NCI-H1694 treated with DMSO at 0.1 percent for 48 hours (cell line): ENCODE measurements at regions not wholly inside any gene's neighbourhood (a gene's known extent, or its start where the extent isn't known, plus 50 kb on each side); places are given as distances from the start of the nearest gene placed in this dataset.

Source experiments
- DNase-seq: peaks from one replicate; lab custom pipeline; 2025; lab: John Stamatoyannopoulos, UW

DNA sequence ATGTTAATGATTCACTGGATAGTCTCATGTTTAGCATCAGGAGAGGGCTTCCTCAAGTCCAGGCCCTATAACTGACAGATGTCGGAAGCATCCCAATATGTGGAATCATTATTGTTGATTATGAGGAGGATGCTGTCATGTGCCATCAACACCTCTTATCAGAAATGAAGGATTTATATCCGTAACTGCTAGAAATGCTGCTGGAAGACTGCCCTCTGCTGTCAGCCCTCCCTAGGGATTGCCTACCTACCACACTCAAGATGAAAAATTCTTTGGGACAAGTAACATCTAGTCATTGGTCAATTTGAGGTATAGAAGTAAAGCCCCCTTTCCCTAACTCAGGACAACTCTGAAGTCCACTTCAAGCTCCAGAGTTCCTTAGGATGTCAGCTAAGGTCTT is 1166.5 kb upstream of the NXPH2 start:
- no peak for DNase-seq

DNA sequence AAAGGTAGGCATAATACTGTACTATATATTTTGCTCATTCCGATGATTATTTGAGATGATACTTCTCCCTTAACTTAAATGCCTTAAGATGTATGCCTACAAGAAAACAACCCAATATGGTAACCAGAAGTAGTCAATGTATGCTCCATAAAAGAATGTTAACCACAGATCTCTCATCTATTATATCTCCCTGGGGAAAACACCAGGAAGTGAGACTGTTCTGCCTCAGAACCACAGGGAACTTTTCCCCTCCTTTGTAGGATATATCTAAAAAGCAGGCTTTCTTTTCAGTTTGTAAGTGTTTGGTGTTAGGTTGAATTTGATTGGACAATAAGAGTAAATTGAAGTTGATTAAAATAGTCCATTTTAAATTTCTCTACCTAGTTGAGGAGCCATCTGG is 1160.5 kb upstream of the NXPH2 start:
- DNase-seq = no peak

DNA sequence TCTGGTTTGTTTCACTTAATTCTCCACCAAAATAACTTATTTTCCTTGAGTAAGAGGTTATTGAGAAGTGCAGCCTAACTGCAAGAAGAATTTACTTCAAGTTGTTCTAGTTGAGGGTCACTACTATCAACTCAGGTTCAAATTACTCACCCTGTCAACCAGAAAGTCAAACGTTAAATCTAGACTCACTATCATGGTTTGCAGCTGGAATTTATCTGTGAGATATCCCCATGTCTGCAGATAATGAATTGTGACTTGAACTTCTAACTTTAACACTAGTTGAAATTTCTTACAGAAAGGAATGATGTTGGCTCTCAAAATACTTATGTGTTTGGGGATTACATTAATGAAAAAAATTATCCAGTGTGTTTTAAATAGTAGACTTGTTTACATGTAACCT is 1145.7 kb upstream of the NXPH2 start:
- no peak for DNase-seq

DNA sequence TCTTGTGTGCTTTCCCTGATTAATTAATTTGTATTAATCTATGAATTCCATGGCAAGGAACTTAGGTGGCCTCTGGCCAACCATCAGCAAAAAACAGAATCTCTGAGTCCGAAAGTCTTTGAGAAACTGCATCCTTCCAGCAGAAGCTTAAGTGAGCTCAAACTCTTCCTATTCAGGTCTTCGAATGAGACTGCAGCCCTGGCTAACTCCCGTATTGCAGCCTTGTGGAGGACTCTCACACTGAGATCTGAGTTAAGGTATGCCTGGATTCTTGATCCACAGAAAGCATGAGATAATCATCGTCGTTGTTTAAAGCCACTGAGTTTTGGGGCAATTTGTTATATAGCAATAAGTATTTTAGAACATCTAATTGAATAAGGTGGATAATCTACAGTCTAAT is 1143.9 kb upstream of the NXPH2 start:
- no peak for DNase-seq

DNA sequence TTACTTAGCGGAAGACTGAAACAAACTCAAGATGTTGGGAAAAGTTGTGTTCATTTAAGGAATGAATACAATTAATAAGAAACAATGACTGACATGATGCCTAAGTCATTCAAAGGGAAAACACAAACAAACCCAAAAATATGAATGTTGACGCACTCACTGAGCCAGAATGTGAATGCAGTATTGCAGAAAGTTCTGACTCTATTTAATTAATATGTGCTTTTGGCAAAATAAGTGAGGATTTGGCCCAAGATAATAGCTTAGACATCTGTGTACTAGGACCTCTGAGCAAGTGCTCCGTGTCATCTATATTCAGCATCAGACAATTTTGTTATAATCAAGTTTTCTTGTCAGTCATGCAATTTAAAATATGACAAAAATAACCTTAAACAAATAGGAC is 1138.8 kb upstream of the NXPH2 start:
- no peak for DNase-seq

DNA sequence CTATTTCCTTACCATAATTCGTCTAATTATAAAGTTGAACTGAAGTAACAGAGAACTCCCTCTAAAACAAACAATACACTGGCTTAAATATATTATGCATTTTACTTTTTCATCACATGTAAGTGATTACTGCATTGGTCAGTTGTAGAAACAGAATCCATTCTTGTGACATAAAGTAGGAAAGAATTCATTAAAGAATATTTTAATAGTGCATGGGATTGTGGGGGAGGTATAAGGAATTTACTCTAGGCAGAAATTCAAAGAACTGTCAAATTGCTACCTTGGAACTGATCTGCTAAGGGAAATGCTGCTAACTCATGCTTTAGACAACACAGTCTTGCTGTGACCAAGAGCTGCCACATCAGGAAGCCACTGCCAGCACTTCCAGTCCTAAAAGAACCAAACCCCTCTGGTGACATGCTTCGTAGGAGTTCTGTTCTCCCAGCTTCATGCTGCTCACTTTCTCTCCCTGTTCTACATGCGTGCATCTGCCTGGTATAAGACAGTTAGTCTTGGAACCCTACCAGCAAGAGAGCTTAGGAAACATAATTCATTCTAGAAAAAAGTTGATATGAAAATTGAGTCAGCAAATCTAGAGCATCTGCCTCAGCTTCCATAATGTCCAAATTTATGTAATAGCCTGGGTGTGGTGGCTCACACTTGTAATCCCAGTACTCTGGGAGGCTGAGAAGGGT is 1137.6 kb upstream of the NXPH2 start:
- no peak for DNase-seq

DNA sequence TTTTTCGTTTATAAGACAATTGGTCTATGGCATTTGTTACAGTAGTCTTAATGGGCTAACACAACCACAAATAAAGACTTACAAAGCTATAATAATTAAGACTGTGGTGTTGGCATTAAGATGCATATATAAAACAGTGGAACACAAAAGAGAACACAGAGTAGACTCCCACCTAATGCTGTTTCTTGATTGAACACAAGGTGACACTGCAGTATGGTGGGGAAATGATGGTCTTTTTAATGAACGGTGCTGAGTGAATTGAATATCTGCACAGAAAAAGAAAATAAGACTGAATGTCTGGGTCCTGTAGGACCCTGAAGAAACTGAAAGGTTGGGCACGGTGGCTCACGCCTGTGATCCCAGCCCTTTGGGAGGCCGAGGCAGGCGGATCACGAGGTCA is 1136.6 kb upstream of the NXPH2 start:
- no peak for DNase-seq

DNA sequence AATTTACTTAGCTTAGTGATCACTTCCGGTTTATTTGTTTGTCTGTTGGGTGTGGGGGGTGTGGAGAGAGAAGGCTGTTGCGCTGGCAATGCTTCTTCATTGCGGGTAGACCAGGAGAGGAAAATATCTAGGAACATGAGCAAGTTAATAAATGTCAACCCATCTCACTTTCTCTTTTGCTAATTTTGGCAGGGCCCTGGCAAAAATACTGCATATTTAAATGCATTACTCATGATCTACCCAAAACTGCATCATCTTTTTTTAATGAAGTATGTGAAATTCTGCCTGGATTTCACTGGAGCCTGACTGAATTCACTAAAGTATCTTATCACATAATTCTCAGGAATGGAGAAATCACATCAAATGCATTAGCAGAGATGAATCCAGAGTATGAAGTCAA is 1131.0 kb upstream of the NXPH2 start:
- no peak for DNase-seq

DNA sequence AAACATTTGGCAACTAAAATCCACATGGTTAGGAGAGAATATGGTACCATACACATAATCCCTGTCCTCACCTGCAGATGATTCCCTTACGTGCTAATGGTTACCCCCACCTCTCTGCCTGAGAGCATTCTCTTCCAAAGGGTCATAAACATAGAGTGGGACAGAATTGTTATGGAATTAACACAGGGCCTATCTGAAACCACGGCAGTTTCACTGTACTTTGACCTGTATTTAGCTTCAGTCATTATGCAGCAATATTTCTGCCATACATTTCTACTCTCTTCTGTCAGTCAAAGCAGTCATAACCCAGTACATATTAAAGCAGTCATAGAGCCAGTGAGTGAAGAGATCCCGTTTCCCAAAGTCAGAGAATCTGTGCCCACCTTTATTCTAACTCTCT is 1128.9 kb upstream of the NXPH2 start:
- no peak for DNase-seq

DNA sequence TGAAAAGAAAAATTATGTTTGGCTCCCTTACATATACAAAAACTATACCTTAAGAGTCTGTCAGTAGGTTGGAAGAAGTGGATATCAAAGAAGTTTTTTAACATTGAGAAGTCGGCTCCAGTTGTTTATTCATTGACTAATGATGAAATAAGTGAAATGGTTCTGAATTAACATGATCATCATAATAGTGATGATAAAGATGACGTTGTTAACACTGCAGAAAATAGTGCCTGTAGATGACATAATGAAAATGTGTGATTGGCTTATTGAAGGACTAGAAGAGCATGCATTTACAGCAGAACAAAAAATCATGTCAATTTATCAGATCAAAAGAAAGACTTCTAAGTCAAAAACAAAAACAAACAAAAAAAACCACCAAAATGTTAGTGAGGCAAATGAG is 1125.4 kb upstream of the NXPH2 start:
- no peak for DNase-seq

DNA sequence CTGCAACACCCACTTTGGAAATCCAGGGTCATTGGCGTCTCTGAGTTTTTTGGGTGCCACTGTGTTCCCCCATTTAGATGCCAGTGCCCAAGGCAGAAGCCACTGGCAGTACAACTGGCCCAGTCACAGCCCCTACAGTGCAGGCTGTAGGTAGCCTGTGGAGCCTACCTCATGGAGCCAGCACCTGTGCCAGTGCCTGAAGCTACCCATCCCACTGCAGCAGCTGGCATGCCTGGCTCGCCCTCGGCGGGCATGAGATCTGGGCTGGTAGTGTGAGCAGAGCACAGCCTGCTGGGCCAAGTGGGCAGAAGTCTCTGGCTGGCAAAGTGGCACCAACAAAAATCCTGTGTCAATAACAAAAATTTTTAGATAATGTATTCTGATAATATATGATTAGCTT is 1111.4 kb upstream of the NXPH2 start:
- no peak for DNase-seq

DNA sequence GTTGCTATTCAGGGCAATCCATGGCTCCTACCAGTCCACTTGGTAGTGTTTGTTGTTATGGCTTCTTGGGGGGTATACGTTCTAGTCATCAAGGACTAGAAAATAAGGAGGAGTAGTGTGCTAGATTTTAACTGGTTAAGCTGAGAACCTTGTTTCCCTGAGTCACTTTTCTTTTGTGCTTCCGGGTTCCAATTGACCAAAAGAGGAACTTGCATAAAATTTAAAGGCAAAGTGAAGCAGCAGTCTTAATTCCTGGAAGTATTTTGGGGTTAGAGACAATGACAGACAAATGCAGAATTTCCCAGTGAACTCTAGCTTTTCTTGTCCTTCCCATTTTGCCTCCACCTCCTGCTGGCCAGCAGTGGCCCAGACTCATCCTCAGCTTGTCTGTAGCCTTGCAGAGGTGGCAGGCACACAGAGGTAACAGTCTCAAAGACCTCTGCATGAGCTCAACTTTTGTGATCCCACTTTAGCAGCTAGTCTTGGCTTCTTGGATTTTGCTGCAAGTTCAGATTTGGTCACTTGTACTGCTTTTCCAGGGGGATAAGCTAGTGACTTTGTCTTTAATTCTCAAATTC is 1105.8 kb upstream of the NXPH2 start:
- no peak for DNase-seq

DNA sequence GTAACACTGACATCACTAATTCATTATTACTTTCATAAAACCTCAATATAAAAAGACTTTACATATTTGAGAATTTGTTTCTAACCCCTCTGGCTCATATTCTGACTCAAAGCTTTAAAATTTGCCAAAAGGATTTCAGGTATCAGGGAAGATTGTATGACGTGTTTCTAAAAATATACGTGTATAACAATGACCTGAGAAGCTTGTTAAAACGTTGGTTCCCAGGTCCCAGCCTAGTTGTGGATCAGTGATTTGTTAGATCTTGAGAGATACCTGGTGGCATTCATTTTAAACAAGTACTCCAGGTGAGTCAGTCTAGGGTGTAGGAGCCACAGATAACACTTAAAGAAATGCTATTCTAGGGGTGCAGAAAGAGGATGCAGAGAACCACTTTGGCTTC is 1096.8 kb upstream of the NXPH2 start:
- no peak for DNase-seq

DNA sequence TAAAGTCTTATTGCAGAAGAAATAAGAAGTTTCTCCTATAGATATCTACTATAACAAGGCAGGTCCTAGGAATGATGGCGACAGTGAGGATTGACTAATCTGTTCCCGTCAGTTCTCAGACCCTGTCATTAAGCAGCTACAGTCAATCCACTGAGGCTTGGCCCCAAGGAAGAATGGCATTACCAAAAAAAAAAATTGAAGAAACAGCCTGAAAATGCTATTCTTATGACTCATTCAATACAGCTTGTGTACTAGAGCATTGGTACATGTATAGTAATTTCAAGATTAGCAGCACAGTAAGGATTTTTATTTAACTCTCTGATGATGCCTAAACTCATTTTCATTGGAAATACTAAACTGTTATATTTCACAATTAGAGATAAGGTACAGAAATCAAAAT is 1096.1 kb upstream of the NXPH2 start:
- no peak for DNase-seq

DNA sequence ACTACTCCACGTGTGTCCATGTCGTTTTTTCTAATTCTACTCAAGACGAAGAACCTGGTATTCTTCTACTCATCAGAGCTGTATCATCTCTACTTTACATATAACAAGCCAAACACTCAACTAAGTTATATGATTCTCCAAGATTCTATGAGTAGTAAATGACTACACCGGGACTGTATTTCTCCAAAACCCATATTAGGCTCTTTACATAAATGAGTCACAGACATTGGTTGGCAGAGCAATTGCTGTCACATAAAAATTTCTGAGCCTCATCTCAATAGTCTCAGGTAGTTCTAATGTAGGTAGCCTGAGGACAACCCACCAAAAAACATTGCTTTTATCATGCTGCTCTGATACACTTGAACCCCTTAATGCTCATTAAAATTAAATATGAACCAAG is 1092.3 kb upstream of the NXPH2 start:
- DNase-seq = no peak

DNA sequence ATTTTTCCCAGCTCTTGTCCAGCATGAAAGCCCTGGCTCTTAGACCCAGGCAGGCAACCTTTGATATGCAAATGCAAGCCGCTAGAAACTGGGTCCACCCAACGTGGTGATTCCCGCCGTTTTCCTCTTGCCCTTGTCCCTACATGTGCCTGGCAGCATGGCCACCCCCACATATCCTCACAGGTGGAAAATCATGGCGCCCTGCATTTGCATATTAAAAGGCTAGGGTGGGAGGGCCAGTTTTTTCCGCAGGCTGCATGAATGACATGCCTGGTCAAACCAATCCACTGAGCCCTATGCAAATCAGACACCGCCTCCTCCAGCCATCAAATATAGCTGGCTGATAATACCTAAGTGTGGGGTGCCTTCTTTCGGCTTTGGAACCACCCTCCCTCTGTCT is 1091.8 kb upstream of the NXPH2 start:
- DNase-seq = no peak

DNA sequence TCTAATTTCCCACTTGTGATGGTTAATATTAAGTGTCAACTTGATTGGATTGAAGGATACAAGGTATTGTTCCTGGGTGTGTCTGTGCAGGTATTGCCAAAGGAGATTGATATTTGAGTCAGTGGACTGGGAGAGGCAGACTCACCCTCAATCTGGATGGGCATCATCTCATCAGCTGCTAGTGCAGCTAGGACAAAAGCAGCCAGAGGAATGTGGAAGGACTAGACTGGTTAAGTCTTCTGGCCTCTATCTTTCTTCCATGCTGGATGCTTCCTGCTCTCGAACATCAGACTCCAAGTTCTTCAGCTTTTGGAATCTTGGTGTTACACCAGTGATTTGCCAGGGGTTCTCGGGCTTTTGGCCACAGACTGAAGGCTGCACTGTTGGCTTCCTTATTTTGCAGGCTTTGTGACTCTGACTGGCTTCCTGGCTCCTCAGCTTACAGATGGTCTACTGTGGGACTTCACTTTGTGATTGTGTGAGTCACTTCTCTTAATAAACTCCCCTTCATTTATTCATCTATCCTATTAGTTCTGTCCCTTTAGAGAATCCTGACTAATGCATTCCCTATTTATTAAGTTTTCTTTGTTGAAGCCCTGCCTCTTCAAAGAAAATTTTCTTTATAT is 1087.5 kb upstream of the NXPH2 start:
- no peak for DNase-seq

DNA sequence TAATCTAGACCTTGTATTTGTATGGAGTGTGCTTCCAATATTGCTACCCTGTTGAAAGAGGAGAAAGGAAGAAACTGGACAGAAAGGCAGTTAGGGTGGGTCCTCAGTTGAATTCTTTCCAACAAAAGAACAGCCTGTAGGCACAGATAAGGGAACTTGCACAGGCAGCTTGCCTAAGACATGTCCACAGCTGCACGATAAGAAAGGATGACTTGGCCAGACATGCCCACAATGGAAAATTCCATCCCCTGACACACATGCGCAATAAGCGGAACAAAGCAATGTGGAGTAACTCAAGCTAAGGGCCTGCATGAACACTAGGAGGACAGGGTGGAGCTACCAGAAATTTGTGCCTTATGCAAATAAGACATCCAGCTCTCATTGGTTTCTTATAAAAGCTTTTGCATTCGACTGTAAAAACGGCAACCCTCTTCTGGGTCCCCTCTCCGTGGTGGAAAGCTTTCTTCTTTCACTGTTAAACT is 1084.7 kb upstream of the NXPH2 start:
- no peak for DNase-seq

DNA sequence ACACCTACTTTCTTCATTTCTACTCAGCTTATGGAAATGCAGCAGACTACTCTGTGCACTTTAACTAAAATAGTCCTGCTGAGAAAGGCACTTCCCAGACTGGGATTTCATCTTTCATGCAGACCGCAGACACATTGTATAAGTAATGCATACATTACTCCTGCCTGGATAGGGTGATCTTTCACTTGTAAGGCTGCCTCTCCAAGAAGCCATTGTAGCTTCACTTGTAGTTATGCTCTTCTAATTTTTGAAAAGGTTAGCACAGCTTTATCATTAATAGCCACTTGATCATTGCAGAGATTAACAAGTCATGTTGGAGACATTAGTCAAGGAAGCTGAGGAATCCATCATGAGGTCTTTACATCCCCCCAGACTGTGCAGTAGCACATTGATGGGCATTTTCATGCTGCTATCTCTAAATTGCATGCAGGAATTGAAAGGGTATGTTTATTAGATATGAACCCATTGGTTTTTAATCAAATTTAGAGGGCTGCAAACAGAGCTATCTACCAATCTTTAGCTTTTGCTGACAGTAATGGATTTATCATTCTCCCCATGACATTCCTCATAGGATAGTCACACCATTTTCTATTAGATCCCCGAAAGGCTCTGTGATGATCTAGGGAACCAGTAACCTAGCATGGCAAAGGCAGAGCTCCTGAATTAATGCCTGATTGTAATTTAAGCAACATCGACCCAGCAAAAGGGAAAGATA is 1074.7 kb upstream of the NXPH2 start:
- DNase-seq = no peak

DNA sequence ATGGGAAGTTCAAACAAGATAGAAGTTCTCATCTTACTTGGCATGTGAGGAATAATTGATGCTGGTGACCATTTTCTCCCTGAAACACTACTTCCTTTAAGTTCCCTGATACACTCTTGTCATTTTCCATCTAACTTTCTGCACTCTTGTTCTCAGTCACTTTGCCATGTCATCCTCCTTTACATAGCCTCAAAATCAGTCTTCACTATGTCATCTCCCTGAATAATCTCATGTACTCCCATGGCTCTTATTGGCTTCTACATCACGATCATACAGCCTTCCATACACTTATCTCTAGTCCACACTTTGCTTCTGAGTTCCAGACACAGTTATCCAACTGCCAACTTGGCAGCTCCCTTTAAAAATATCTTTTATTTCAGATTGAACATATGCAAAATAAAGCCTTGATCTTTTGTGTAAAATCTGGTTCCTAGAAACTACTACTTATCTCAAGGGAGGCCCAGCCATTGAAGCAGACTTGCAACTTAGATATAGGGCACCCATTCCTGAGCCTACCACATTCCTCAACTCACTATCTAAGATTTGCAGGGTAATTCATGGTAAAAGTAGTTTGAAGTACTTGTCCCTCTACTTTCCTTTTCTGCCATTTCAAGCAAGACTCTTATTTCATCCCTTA is 1070.2 kb upstream of the NXPH2 start:
- DNase-seq = no peak

DNA sequence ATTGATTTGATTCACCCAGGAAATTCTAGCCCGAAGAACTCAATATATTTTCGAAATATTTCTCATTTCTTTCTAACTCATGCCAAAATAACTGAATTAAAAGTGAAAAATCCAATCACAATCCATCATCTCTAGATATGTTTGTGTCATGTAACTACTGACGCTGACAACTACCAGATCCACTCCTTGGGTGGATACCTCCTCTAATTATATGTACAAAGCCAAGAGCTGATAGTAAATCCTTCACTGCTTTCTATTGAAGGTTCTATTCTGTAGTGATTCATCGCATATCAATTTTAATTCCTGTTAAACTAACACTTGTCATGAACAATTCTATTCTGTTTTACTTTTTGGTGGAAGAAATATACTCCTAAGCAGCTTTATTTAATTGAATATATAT is 1056.6 kb upstream of the NXPH2 start:
- DNase-seq = no peak

DNA sequence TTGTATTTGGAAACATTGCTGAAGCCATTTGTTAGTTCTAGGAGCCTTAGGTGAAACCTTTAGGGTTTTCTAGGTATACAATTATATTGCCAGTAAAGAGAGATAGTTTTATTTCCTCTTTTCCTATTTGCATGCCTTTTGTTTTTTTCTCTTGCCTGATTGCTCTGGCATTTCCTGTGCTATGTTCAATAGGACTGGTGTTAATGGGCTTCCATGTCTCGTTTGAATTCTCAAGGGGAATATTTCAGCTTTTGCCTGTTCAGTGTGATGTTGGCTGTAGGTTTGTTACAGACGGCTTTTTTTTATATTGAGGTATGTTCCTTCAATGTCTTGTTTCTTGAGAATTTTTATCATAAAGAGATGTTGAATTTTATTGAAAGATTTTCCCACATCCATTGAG is 1054.9 kb upstream of the NXPH2 start:
- DNase-seq = no peak

DNA sequence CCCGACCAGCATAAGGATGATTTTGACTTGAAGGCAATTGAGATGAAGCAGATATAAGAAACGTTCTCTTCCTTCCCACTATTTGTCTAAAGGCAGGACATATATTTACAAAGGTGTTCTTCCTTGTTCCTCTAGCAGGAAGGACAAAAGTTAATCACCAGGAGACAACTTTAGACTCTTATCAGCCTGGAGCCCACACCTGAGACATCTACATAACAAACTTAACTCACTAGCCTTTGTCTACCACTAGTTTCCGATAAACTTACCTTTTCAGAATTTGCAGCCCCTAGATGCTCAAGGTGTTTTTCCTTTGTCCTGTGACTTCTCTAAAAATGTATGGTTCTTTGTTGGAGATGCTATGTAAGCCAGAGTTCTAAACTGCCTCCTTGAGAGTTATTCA is 1047.8 kb upstream of the NXPH2 start:
- DNase-seq = no peak
